ENCODE measurements at regions not wholly inside any gene's neighbourhood (a gene's known extent, or its start where the extent isn't known, plus 50 kb on each side); places are given as distances from the start of the nearest gene placed in this dataset.

GRCh38 chr6:92708945-92709344, 710.4 kb downstream of the EPHA7 start:
- no peak overlapping the region for H3K4me3 ChIP-seq (ENCODE audit: insufficient read depth, low read depth, low read length)
- H3K27me3 ChIP-seq (ENCODE audit: control insufficient read depth, insufficient read depth, low read length, poor library complexity, severe bottlenecking) = no peaks in the 10 kb centered on the region
- H3K36me3 ChIP-seq (ENCODE audit: control insufficient read depth, insufficient read depth, low read length) = no peaks in the 10 kb centered on the region
- no peaks in the 10 kb centered on the region for H3K9me3 ChIP-seq (ENCODE audit: control insufficient read depth, low read length)
- H3K27ac ChIP-seq (ENCODE audit: insufficient read depth, low read depth, low read length, poor library complexity, severe bottlenecking) = no peak overlapping the region
- WGBS, 2 experiments = 86 to 100% methylated on average over 1 of the region's 1 CpG
- no peaks in the 10 kb centered on the region for H3K4me1 ChIP-seq (ENCODE audit: control insufficient read depth, insufficient read depth, low read length)

GRCh38 chr6:92708270-92708669, 711.1 kb downstream of the EPHA7 start:
- no peak overlapping the region for H3K27ac ChIP-seq (ENCODE audit: insufficient read depth, low read depth, low read length, poor library complexity, severe bottlenecking)
- H3K36me3 ChIP-seq (ENCODE audit: control insufficient read depth, insufficient read depth, low read length) = no peaks in the 10 kb centered on the region
- H3K4me1 ChIP-seq (ENCODE audit: control insufficient read depth, insufficient read depth, low read length) = no peaks in the 10 kb centered on the region
- no peaks in the 10 kb centered on the region for H3K27me3 ChIP-seq (ENCODE audit: control insufficient read depth, insufficient read depth, low read length, poor library complexity, severe bottlenecking)
- H3K9me3 ChIP-seq (ENCODE audit: control insufficient read depth, low read length) = no peaks in the 10 kb centered on the region
- 56 to 90% methylated on average over 1 of the region's 1 CpG for whole genome bisulfite sequencing, 2 experiments
- H3K4me3 ChIP-seq (ENCODE audit: insufficient read depth, low read depth, low read length) = no peak overlapping the region

GRCh38 chr6:92706976-92707375, 712.4 kb downstream of the EPHA7 start:
- Histone ChIP-seq H3K27ac (ENCODE audit: insufficient read depth, low read depth, low read length, poor library complexity, severe bottlenecking) (no peak overlapping the region), H3K36me3 (ENCODE audit: control insufficient read depth, insufficient read depth, low read length) (no peaks in the 10 kb centered on the region), H3K4me3 (ENCODE audit: insufficient read depth, low read depth, low read length) (no peak overlapping the region), H3K27me3 (ENCODE audit: control insufficient read depth, insufficient read depth, low read length, poor library complexity, severe bottlenecking) (no peaks in the 10 kb centered on the region), H3K4me1 (ENCODE audit: control insufficient read depth, insufficient read depth, low read length) (no peaks in the 10 kb centered on the region), H3K9me3 (ENCODE audit: control insufficient read depth, low read length) (no peaks in the 10 kb centered on the region)

DNA sequence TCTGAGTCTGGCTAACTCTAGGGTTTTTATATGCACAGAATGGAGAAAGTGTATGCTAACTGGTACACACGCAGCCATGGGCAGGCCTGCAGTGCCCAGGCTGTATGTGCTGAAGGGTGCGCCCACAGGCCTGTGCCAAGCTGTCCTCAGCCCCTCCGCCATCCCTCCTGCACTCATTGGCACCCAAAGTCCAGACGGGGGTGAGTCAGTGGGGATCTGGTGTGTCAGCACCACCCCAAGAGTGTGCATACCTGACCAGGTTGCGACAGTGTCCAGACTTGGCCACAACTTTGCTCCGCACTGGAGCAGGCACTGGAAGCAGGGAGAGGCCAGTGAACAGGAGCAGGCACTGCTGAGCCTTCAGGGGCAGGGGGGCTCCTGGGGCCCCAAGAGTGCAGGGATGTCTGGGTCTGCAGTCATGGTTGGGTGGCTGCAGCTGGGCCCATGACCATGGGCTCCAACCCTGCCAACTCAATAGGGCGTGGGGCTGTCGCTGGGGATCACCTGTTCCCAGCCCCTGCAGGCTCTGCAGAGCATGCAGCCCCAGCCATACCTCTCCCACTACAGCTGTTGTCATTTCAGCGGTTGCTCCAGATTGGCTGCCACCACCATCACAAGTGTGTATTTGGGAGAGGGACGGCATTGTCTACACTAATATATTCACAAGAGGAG, 717.8 kb downstream of the EPHA7 start:
- H3K27ac ChIP-seq (ENCODE audit: insufficient read depth, low read depth, low read length, poor library complexity, severe bottlenecking) = no peak overlapping the region
- WGBS, 2 experiments = 92 to 96% methylated on average over 8 of the region's 10 CpGs
- no peaks in the 10 kb centered on the region for H3K9me3 ChIP-seq (ENCODE audit: control insufficient read depth, low read length)
- no peak overlapping the region for H3K4me3 ChIP-seq (ENCODE audit: insufficient read depth, low read depth, low read length)
- no peaks in the 10 kb centered on the region for H3K36me3 ChIP-seq (ENCODE audit: control insufficient read depth, insufficient read depth, low read length)
- H3K4me1 ChIP-seq (ENCODE audit: control insufficient read depth, insufficient read depth, low read length) = no peaks in the 10 kb centered on the region
- no peaks in the 10 kb centered on the region for H3K27me3 ChIP-seq (ENCODE audit: control insufficient read depth, insufficient read depth, low read length, poor library complexity, severe bottlenecking)

DNA sequence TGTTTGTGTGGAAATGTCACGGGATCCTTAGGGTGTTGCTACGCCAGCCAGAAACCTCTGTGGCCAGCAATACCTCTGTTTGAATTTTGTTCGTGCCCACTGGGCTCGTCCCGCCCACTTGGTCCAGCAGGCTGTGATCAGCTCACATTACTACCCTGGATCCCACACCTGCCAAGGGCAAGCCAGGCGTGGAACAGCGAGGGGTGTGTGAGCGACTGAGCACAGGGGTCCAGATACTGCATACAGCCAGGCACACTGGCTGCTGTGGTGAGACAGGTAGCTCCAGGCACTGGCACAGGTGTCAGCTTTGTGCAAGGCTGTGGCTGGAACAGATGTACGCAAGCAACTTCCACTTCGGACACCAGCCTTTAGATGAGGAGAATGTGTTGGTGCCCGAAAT, 718.9 kb downstream of the EPHA7 start:
- 93 to 94% methylated on average over 11 of the region's 11 CpGs for WGBS, 2 experiments
- Histone ChIP-seq H3K9me3 (ENCODE audit: control insufficient read depth, low read length) (no peaks in the 10 kb centered on the region), H3K27ac (ENCODE audit: insufficient read depth, low read depth, low read length, poor library complexity, severe bottlenecking) (no peak overlapping the region), H3K4me1 (ENCODE audit: control insufficient read depth, insufficient read depth, low read length) (no peaks in the 10 kb centered on the region), H3K27me3 (ENCODE audit: control insufficient read depth, insufficient read depth, low read length, poor library complexity, severe bottlenecking) (no peaks in the 10 kb centered on the region), H3K36me3 (ENCODE audit: control insufficient read depth, insufficient read depth, low read length) (no peaks in the 10 kb centered on the region), H3K4me3 (ENCODE audit: insufficient read depth, low read depth, low read length) (no peak overlapping the region)

GRCh38 chr6:92690997-92691599, 728.3 kb downstream of the EPHA7 start:
- Histone ChIP-seq H3K27me3 (ENCODE audit: control insufficient read depth, insufficient read depth, low read length, poor library complexity, severe bottlenecking) (no peaks in the 10 kb centered on the region), H3K27ac (ENCODE audit: insufficient read depth, low read depth, low read length, poor library complexity, severe bottlenecking) (no peak overlapping the region), H3K4me3 (ENCODE audit: insufficient read depth, low read depth, low read length) (no peak overlapping the region), H3K4me1 (ENCODE audit: control insufficient read depth, insufficient read depth, low read length) (no peaks in the 10 kb centered on the region), H3K36me3 (ENCODE audit: control insufficient read depth, insufficient read depth, low read length) (no peaks in the 10 kb centered on the region), H3K9me3 (ENCODE audit: control insufficient read depth, low read length) (no peaks in the 10 kb centered on the region)
- WGBS, 2 experiments = 87 to 95% methylated on average over 2 of the region's 2 CpGs

- Histone ChIP-seq H3K27me3 (ENCODE audit: control insufficient read depth, insufficient read depth, low read length, poor library complexity, severe bottlenecking) (no peaks in the 10 kb centered on the region), H3K4me3 (ENCODE audit: insufficient read depth, low read depth, low read length) (no peak overlapping the region), H3K4me1 (ENCODE audit: control insufficient read depth, insufficient read depth, low read length) (no peaks in the 10 kb centered on the region), H3K9me3 (ENCODE audit: control insufficient read depth, low read length) (no peaks in the 10 kb centered on the region), H3K36me3 (ENCODE audit: control insufficient read depth, insufficient read depth, low read length) (no peaks in the 10 kb centered on the region), H3K27ac (ENCODE audit: insufficient read depth, low read depth, low read length, poor library complexity, severe bottlenecking) (no peak overlapping the region)
- 81 to 89% methylated on average over 2 of the region's 2 CpGs for WGBS, 2 experiments
These were observed 731.0 kb downstream of the EPHA7 start for GRCh38 chr6:92688342-92688741.

DNA sequence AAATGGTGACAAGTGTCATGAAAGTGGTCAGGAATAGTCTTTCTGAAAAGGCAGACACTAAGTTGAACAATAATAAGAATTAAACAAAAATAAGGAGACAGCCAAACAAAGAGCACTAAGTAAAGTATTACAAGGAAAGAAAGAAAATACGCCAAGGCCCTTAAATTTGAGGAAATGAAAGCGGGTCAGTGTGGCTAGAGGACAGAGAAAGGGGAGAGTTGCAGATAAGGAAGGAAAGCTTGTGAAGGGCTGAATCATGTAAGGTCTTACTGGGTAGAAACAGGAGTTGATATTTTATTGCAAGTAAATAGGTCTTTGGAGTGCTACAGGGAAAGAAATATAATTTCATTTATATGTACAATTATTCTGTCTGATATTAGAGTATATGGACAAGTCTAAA, 732.1 kb downstream of the EPHA7 start:
- Histone ChIP-seq H3K9me3 (ENCODE audit: control insufficient read depth, low read length) (no peaks in the 10 kb centered on the region), H3K27me3 (ENCODE audit: control insufficient read depth, insufficient read depth, low read length, poor library complexity, severe bottlenecking) (no peaks in the 10 kb centered on the region), H3K4me1 (ENCODE audit: control insufficient read depth, insufficient read depth, low read length) (no peaks in the 10 kb centered on the region), H3K27ac (ENCODE audit: insufficient read depth, low read depth, low read length, poor library complexity, severe bottlenecking) (no peak overlapping the region), H3K4me3 (ENCODE audit: insufficient read depth, low read depth, low read length) (no peak overlapping the region), H3K36me3 (ENCODE audit: control insufficient read depth, insufficient read depth, low read length) (no peaks in the 10 kb centered on the region)
- WGBS, 2 experiments = 95 to 99% methylated on average over 2 of the region's 2 CpGs

DNA sequence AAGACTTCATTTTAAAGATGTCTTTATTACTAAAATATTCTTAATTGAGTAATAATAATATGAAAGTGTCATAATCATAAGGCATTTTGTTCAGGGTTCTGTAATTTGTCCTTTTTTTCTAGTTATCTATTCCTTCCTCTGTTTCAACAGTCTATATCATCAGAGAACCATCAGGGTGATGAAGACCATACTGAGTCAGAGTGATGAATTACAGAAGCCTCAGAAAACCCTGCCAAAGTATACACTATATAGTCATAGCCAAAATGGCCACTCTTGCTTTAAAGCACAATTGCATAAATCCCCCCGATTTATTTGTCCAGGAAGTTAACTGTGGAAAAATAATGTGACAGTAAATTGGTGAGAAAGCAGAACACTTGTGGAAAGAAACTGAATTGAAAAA, 735.0 kb downstream of the EPHA7 start:
- 100% methylated on average over 1 of the region's 1 CpG for WGBS, 2 experiments

GRCh38 chr6:92683748-92684147, 735.6 kb downstream of the EPHA7 start:
- Histone ChIP-seq H3K4me3 (ENCODE audit: insufficient read depth, low read depth, low read length) (no peak overlapping the region), H3K27ac (ENCODE audit: insufficient read depth, low read depth, low read length, poor library complexity, severe bottlenecking) (no peak overlapping the region), H3K4me1 (ENCODE audit: control insufficient read depth, insufficient read depth, low read length) (no peaks in the 10 kb centered on the region), H3K9me3 (ENCODE audit: control insufficient read depth, low read length) (no peaks in the 10 kb centered on the region), H3K27me3 (ENCODE audit: control insufficient read depth, insufficient read depth, low read length, poor library complexity, severe bottlenecking) (no peaks in the 10 kb centered on the region), H3K36me3 (ENCODE audit: control insufficient read depth, insufficient read depth, low read length) (no peaks in the 10 kb centered on the region)
- WGBS, 2 experiments = 91 to 95% methylated on average over 2 of the region's 2 CpGs

More for the DNA sequence above, 735.0 kb downstream of the EPHA7 start:
- Histone ChIP-seq H3K27ac (ENCODE audit: insufficient read depth, low read depth, low read length, poor library complexity, severe bottlenecking) (no peak overlapping the region), H3K36me3 (ENCODE audit: control insufficient read depth, insufficient read depth, low read length) (no peaks in the 10 kb centered on the region), H3K27me3 (ENCODE audit: control insufficient read depth, insufficient read depth, low read length, poor library complexity, severe bottlenecking) (no peaks in the 10 kb centered on the region), H3K4me3 (ENCODE audit: insufficient read depth, low read depth, low read length) (no peak overlapping the region), H3K9me3 (ENCODE audit: control insufficient read depth, low read length) (no peaks in the 10 kb centered on the region), H3K4me1 (ENCODE audit: control insufficient read depth, insufficient read depth, low read length) (no peaks in the 10 kb centered on the region)

Measured in ectodermal cell (in vitro differentiated cells).